ENCODE measurements at regions not wholly inside any gene's neighbourhood (a gene's known extent, or its start where the extent isn't known, plus 50 kb on each side); places are given as distances from the start of the nearest gene placed in this dataset.

DNA sequence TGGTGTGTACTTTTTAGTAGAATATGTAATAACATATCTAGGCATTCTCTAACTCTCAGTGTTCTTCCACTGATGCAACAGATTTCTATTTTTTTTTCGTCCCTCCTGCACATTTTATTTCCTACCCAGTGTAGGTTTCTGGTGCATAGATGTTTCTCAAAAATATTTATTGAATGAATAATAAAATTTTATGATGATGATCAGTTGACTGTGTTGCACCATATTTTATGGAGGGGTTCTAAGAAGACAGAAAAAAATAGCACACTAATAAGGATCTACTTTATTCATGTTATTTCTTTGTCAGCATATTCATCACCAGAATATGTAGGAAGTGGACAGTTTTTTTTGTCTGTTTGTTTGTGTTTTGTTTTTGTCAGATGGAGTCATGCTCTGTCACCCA, 2529.3 kb downstream of the ARAP2 start (continued):
- TF ChIP-seq, protein P1, sequence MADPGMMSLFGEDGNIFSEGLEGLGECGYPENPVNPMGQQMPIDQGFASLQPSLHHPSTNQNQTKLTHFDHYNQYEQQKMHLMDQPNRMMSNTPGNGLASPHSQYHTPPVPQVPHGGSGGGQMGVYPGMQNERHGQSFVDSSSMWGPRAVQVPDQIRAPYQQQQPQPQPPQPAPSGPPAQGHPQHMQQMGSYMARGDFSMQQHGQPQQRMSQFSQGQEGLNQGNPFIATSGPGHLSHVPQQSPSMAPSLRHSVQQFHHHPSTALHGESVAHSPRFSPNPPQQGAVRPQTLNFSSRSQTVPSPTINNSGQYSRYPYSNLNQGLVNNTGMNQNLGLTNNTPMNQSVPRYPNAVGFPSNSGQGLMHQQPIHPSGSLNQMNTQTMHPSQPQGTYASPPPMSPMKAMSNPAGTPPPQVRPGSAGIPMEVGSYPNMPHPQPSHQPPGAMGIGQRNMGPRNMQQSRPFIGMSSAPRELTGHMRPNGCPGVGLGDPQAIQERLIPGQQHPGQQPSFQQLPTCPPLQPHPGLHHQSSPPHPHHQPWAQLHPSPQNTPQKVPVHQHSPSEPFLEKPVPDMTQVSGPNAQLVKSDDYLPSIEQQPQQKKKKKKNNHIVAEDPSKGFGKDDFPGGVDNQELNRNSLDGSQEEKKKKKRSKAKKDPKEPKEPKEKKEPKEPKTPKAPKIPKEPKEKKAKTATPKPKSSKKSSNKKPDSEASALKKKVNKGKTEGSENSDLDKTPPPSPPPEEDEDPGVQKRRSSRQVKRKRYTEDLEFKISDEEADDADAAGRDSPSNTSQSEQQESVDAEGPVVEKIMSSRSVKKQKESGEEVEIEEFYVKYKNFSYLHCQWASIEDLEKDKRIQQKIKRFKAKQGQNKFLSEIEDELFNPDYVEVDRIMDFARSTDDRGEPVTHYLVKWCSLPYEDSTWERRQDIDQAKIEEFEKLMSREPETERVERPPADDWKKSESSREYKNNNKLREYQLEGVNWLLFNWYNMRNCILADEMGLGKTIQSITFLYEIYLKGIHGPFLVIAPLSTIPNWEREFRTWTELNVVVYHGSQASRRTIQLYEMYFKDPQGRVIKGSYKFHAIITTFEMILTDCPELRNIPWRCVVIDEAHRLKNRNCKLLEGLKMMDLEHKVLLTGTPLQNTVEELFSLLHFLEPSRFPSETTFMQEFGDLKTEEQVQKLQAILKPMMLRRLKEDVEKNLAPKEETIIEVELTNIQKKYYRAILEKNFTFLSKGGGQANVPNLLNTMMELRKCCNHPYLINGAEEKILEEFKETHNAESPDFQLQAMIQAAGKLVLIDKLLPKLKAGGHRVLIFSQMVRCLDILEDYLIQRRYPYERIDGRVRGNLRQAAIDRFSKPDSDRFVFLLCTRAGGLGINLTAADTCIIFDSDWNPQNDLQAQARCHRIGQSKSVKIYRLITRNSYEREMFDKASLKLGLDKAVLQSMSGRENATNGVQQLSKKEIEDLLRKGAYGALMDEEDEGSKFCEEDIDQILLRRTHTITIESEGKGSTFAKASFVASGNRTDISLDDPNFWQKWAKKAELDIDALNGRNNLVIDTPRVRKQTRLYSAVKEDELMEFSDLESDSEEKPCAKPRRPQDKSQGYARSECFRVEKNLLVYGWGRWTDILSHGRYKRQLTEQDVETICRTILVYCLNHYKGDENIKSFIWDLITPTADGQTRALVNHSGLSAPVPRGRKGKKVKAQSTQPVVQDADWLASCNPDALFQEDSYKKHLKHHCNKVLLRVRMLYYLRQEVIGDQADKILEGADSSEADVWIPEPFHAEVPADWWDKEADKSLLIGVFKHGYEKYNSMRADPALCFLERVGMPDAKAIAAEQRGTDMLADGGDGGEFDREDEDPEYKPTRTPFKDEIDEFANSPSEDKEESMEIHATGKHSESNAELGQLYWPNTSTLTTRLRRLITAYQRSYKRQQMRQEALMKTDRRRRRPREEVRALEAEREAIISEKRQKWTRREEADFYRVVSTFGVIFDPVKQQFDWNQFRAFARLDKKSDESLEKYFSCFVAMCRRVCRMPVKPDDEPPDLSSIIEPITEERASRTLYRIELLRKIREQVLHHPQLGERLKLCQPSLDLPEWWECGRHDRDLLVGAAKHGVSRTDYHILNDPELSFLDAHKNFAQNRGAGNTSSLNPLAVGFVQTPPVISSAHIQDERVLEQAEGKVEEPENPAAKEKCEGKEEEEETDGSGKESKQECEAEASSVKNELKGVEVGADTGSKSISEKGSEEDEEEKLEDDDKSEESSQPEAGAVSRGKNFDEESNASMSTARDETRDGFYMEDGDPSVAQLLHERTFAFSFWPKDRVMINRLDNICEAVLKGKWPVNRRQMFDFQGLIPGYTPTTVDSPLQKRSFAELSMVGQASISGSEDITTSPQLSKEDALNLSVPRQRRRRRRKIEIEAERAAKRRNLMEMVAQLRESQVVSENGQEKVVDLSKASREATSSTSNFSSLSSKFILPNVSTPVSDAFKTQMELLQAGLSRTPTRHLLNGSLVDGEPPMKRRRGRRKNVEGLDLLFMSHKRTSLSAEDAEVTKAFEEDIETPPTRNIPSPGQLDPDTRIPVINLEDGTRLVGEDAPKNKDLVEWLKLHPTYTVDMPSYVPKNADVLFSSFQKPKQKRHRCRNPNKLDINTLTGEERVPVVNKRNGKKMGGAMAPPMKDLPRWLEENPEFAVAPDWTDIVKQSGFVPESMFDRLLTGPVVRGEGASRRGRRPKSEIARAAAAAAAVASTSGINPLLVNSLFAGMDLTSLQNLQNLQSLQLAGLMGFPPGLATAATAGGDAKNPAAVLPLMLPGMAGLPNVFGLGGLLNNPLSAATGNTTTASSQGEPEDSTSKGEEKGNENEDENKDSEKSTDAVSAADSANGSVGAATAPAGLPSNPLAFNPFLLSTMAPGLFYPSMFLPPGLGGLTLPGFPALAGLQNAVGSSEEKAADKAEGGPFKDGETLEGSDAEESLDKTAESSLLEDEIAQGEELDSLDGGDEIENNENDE (IDR thresholded peaks at IDR 0.05; ENCODE audit: insufficient replicate concordance, low read length) = no peak
- no peak for TF ChIP-seq TEAD4 (IDR thresholded peaks at IDR 0.05; ENCODE audit: low read depth, low read length)
- TF ChIP-seq YY1 (IDR thresholded peaks at IDR 0.05; ENCODE audit: low read depth, low read length) = no peak
- TF ChIP-seq, protein P2, sequence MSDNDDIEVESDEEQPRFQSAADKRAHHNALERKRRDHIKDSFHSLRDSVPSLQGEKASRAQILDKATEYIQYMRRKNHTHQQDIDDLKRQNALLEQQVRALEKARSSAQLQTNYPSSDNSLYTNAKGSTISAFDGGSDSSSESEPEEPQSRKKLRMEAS (IDR thresholded peaks at IDR 0.05) = no peak
